HG03354 (cell line): ENCODE measurements at regions not wholly inside any gene's neighbourhood (a gene's known extent, or its start where the extent isn't known, plus 50 kb on each side); places are given as distances from the start of the nearest gene placed in this dataset.

ENCODE experiments used
- ATAC-seq: cut with Tn5 transposase; IDR thresholded peaks from one replicate; pipeline ENCODE4 v1.9.1; 2021; ENCODE audit warnings: mild to moderate bottlenecking; ENCODE audit not compliant: unreplicated experiment, poor library complexity, severe bottlenecking

- ATAC-seq: no peak
Measured at GRCh38 chr11:134529212-134530096, 117.4 kb upstream of the B3GAT1 start.

GRCh38 chr11:134528453-134528852 is 116.4 kb upstream of the B3GAT1 start:
- ATAC-seq: no peak

GRCh38 chr11:134527382-134528243 is 115.6 kb upstream of the B3GAT1 start:
- ATAC-seq: no peak

GRCh38 chr11:134524896-134525845 is 113.1 kb upstream of the B3GAT1 start:
- ATAC-seq: no peak

GRCh38 chr11:134524201-134524600 is 112.2 kb upstream of the B3GAT1 start:
- ATAC-seq: no peak

- no peak for ATAC-seq
Measured at GRCh38 chr11:134522782-134523570, 110.9 kb upstream of the B3GAT1 start.

GRCh38 chr11:134521452-134522289 is 109.6 kb upstream of the B3GAT1 start:
- no peak for ATAC-seq

- ATAC-seq: no peak
Measured at GRCh38 chr11:134521001-134521400, 109.0 kb upstream of the B3GAT1 start.

- no peak for ATAC-seq
Measured at GRCh38 chr11:134519788-134520187, 107.7 kb upstream of the B3GAT1 start.

- ATAC-seq: no peak
Measured at GRCh38 chr11:134519390-134519750, 107.3 kb upstream of the B3GAT1 start.

GRCh38 chr11:134518616-134519389 is 106.8 kb upstream of the B3GAT1 start:
- ATAC-seq: no peak

- ATAC-seq: no peak
Measured at GRCh38 chr11:134517621-134518293, 105.7 kb upstream of the B3GAT1 start.

GRCh38 chr11:134517115-134517514 is 105.1 kb upstream of the B3GAT1 start:
- no peak for ATAC-seq

- ATAC-seq: no peak
Measured at GRCh38 chr11:134516529-134516928, 104.5 kb upstream of the B3GAT1 start.

- ATAC-seq: no peak
Measured at GRCh38 chr11:134515081-134515960, 103.3 kb upstream of the B3GAT1 start.

- ATAC-seq: no peak
Measured at GRCh38 chr11:134514354-134514951, 102.4 kb upstream of the B3GAT1 start.
